ENCODE measurements at regions not wholly inside any gene's neighbourhood (a gene's known extent, or its start where the extent isn't known, plus 50 kb on each side); places are given as distances from the start of the nearest gene placed in this dataset.
A peak's percentile ranks its signal among the peaks of the same experiment; 100 is the strongest.

DNA sequence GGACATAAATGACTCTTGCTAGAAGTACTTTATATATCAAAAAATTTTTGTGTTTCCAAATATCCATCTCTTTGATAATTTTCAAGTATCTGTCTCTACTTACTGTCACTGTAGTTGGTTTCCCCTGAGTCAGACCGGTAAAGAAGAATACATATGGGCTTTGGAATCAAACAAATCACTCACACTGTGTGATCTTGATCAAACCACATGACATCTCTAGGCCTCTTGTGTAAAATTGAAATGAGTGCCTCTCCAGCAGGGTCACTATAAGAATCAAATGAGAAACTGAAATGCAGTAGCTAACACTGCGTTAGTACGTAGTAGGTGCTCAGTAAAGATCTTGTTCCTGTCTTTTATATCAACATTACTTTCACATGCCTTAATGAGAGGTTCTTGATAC lies 314.6 kb upstream of the STT3B start:
- TF ChIP-seq, protein P1, sequence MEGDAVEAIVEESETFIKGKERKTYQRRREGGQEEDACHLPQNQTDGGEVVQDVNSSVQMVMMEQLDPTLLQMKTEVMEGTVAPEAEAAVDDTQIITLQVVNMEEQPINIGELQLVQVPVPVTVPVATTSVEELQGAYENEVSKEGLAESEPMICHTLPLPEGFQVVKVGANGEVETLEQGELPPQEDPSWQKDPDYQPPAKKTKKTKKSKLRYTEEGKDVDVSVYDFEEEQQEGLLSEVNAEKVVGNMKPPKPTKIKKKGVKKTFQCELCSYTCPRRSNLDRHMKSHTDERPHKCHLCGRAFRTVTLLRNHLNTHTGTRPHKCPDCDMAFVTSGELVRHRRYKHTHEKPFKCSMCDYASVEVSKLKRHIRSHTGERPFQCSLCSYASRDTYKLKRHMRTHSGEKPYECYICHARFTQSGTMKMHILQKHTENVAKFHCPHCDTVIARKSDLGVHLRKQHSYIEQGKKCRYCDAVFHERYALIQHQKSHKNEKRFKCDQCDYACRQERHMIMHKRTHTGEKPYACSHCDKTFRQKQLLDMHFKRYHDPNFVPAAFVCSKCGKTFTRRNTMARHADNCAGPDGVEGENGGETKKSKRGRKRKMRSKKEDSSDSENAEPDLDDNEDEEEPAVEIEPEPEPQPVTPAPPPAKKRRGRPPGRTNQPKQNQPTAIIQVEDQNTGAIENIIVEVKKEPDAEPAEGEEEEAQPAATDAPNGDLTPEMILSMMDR (IDR thresholded peaks at IDR 0.05; ENCODE audit: control insufficient read depth, insufficient read depth, low read depth, low read length, missing control alignments), result no peak
- DNase-seq (ENCODE audit: low read depth), result no peak

DNA sequence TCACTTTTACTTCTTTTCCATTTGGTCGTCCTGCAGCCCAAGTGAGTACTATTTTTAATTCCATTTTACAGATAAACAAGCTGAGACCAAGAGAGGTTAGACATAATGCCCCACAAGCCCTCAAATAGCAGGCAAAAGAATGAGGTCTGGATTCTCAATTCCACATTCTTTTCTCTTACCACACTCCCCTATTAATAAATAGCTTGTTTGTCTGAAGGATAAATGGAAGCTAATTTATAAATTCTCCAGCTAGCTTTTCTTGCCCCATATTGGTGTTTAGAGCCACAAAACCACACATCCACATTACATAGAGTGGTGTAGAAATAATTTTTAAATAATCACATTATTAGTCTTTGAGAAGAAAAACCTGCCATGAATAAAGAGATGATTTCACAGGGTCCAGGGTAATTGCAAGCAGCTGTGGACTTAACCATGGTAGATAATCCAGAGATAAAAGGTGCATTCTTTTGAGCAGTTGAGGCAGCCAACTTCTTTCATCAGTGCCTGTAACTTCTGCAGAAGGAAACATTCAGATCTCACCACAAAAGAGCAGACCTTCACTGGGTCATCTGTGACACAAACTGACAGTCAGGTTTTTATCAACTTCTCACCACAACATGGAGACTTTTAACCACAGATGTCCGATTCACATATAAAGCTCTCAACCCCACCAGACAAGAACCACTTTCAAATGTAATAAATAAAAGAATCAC lies 313.4 kb upstream of the STT3B start:
- peak; percentile 37 for DNase-seq (ENCODE audit: low read depth)
- TF ChIP-seq, protein P1 (IDR thresholded peaks at IDR 0.05; ENCODE audit: control insufficient read depth, insufficient read depth, low read depth, low read length, missing control alignments), result no peak
- H3K4me3 ChIP-seq (ENCODE audit: control insufficient read depth, low read depth, low read length), result no peak overlapping the region

More for the DNA sequence above, 314.6 kb upstream of the STT3B start:
- no peak overlapping the region for H3K4me3 ChIP-seq (ENCODE audit: control insufficient read depth, low read depth, low read length)

DNA sequence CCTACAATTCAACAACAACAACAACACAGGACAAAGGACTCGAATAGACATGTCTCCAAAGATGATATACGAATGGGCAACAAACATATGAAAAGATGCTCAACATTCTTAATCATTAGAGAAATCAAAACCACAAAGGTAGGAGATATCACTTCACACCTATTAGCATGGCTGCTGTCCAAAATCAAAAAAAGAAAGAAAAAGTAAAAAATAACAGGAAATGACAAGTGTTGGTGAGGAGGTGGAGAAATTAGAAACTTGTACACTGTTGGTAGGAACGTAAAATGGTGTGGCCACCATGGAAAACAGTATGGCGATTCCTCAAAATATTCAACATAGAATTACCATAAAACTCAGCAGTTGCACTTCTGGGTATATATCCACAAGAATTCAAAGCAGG lies 312.3 kb upstream of the STT3B start:
- H3K4me3 ChIP-seq (ENCODE audit: control insufficient read depth, low read depth, low read length), result no peak overlapping the region
- TF ChIP-seq, protein P1 (IDR thresholded peaks at IDR 0.05; ENCODE audit: control insufficient read depth, insufficient read depth, low read depth, low read length, missing control alignments), result no peak
- no peak for DNase-seq (ENCODE audit: low read depth)

DNA sequence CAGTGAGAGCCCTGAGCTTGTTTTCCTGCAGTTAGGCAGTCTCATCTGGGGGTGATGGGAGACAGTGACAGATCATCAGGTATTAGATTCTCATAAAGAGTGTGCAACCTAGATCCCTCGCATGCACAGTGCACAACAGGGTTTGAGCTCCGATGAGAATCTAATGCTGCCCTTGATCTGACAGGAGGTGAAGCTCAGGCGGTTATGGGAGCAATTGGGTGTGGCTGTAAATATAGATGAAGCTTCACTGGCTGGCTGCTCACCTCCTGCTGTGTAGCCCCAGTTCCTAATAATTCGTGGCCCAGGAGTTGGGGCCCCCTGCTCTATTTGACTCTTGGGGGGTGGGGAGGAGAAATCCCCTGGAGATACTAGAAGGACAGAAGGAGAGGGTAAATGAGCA lies 309.4 kb upstream of the STT3B start:
- H3K4me3 ChIP-seq (ENCODE audit: control insufficient read depth, low read depth, low read length), result no peak overlapping the region
- DNase-seq (ENCODE audit: low read depth), result no peak
- TF ChIP-seq, protein P1 (IDR thresholded peaks at IDR 0.05; ENCODE audit: control insufficient read depth, insufficient read depth, low read depth, low read length, missing control alignments), result no peak

DNA sequence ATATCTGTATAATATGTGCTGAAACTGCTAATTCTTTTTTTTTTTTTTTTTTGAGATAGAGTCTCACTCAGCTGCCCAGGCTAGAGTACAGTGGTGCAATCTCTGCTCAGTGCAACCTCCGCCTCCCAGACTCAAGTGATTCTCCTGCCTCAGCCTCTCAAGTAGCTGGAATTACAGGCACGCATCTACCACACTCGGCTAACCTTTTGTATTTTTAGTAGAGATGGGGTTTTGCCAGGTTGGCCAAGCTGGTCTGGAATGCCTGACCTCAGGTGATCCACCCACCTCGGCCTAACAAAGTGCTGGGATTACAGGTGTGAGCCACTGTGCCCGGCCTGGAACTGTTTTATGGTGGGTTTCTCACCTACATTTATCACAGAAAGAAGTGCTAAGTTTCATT lies 307.8 kb upstream of the STT3B start:
- no peak overlapping the region for H3K4me3 ChIP-seq (ENCODE audit: control insufficient read depth, low read depth, low read length)
- no peak for DNase-seq (ENCODE audit: low read depth)
- TF ChIP-seq, protein P1 (IDR thresholded peaks at IDR 0.05; ENCODE audit: control insufficient read depth, insufficient read depth, low read depth, low read length, missing control alignments), result no peak

DNA sequence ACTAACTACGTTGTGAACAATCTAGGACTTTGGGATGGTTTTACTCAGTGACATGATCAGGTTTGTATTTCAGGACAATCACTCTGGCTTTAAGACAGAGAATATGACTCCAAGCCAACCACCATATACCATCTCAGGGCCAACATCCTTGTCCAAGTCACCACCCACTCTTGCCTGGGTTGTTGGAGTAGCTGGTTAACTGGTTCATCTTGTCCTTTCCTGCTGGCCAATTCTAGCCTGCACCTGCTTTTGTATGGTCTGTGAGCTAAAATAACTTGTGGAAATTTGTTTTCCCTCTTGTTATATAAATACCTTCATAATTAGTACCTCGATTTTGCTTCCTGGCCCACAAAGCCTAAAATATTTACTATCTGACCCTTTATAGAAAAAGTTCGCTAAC lies 306.8 kb upstream of the STT3B start:
- TF ChIP-seq, protein P1 (IDR thresholded peaks at IDR 0.05; ENCODE audit: control insufficient read depth, insufficient read depth, low read depth, low read length, missing control alignments), result no peak
- H3K4me3 ChIP-seq (ENCODE audit: control insufficient read depth, low read depth, low read length), result no peak overlapping the region
- no peak for DNase-seq (ENCODE audit: low read depth)
